Cardiac septum (tissue), 1 donor: ENCODE measurements at regions not wholly inside any gene's neighbourhood (a gene's known extent, or its start where the extent isn't known, plus 50 kb on each side); places are given as distances from the start of the nearest gene placed in this dataset.

ENCODE experiments used
- DNase-seq: peaks from one replicate; pipeline ENCODE4 v3.0.0-alpha.2; 2020; ENCODE audit warnings: low spot score
- intact Hi-C: fragments of 100-400 bp; cut with DNase I; formaldehyde crosslinking; loops from one replicate; pipeline ENCODE4 v1.14.0; 2022
- donor health status: DM: no; HTN: no; CAD: no.

DNA sequence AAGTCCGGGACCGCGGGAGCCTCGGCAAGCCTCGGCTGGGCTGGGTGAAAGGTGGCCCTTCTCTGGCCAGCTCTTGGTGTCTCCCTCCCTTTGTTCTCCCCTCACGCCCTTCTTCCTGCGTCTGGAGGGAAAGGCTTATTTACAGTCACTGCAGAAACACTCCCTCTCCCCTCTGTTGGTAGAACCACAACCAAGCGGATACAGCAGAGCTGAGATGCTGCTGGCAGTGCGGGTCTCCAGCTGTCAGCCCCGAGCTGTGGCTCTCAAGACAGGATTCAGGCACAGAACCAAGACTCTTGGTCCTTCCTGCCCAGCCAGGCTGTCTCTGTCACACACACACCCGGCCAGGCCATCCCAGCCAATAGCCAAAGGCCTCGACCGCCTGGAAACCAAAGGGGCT lies 133.3 kb downstream of the ENGASE start:
- intact Hi-C loops = no loop called here
- DNase-seq = no peak

DNA sequence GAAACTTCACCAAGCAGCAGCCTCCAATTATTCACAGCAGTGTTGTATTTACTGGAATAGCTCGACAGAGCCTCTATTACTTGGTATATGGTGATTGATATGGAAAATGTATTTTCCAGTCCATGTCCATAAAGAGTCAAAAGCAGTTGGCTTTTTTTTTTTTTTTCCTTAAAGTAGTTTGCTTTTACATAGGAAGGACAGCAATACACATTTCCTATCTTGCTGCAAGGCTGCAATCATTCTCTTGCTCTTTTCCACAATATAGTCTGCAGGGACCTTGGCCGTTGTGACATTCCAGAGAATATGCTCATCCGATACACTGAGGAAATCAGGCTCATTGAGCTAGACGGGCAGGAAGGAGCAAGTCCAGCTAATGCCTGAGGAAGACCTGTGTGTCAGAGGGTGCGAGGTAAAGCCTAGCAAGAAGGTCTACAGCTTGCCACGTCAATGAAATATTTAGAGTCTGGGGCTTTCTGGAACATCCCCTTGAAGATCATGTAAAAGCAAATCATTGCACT lies 131.1 kb downstream of the ENGASE start:
- intact Hi-C loops = no loop called here
- DNase-seq = no peak

DNA sequence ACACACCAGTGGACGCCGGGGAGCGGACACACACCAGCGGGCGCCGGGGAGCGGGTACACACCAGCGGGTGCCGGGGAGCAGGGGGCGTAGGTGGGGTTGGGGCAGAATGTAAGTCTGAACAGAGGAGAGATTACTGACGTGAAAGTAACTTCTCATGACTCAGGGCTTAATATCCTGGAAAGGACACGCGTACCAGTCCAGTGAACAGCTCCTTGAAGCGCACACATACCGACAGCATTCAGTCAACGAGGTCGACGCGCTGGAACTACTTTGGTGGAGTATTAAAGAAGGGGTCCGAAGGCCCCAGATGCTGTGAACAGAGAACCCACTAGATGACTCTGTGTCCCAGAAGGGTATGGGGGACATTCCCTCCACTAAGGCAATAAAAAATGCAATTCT lies 129.6 kb downstream of the ENGASE start:
- no peak for DNase-seq
- intact Hi-C loops = no loop called here

DNA sequence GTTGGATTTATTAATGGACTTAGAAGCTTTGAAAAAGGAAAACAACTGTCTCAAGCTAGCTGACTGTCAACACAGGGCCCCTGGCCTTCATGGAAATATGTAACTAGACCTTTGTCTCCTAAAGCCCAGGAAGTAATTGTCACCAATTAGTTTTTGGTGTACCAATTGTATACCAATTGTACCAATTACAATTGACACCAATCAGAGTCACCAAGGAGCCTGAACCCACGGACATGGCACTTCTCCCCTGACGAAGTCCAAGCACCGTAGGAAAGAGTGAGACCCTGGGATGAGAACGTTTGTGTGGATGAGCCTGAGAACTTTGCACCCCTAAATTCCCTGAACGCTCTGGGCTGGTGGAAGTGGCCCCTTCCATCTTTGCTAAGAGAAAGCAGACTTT lies 129.0 kb downstream of the ENGASE start:
- intact Hi-C loops = no loop called here
- DNase-seq = no peak

DNA sequence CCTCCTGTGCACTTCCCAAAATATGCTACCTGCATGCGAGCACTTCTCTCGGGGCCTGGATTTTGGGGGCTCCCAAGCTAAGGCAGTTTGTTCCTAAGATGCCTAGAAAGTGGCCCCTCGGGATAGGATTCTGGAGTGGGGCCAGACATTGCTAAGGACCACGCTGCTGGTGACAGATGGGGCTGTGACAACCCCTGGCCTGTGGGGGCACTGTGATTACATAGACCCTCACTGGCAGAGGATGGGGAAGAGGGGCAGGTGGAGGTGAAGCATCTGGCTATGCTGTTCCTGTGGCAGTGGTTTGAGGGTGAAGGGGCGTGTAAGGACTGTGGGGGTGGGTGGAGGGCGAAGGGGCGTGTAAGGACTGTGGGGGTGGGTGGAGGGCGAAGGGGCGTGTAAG lies 128.4 kb downstream of the ENGASE start:
- intact Hi-C loops = no loop called here
- no peak for DNase-seq

DNA sequence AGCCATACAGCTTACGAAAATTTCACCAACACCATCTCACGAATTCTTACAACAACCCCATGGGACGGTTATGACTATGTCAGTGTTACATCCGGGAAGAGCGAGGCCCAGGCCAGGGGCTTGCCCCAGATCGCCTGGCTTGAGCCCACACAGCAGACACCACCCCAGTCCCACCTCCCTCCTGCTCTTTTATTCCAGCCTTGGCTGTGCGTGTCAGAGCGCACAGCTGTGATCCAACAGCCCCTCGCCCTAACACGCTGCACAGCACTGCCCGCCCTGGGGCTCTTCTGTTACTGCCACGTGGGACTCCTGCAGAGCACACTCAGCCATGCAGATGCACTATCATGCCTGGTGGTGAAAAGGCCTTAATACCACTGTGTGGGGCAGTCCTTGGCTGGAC lies 127.9 kb downstream of the ENGASE start:
- intact Hi-C loops = no loop called here
- no peak for DNase-seq

DNA sequence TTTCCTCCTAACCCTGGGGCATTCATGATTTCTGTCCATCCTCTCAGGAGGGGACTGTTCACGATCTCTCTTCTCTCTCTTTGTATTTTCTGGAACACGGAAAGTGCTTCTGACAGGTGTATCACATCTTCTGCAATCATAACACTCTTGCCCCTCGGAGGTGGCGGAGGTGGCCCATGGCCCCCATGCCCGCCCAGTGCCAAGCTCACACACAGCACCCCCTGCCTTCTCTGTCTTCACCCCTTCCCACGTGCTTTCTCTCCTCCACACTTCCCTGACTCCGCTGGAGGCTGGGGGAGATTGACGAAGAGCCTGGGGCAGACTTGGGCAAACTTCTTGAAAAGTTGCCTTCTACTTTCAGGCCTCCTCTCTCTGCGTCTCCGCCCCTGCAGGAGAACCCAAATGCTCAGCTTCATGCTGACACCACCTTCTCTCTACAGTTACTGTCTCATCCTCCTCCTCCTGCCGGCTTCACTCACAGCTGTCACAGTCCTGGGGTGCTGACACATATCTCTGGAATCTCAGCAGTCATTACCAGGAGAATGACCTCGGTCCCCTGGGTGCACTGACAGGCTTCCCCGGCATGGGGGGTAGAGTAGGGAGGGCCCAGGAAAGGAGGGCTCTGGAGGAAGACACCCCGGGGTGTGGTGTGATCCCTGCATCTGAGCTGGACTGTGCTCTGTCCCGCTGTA lies 127.1 kb downstream of the ENGASE start:
- no peak for DNase-seq
- intact Hi-C loops = no loop called here

DNA sequence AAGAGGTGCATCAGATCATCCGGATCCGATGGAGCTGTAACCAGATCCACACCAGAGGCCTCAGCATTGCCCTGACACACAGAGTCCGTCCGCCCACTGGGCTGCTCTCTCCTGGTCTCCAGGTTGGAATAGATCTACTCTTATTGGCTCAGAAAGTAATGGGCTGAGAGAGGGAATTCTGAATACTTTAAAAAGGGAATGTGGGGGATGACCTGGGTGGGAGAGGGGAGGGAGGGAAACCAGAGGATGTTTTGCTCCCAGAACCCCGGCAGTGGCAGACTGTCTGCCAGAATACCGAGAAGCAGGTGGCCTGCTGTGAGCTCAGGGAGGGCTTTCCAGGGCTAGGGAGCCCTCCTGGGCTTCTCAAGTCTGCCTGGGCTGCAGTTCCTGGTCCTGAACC lies 126.5 kb downstream of the ENGASE start:
- intact Hi-C loops = no loop called here

DNA sequence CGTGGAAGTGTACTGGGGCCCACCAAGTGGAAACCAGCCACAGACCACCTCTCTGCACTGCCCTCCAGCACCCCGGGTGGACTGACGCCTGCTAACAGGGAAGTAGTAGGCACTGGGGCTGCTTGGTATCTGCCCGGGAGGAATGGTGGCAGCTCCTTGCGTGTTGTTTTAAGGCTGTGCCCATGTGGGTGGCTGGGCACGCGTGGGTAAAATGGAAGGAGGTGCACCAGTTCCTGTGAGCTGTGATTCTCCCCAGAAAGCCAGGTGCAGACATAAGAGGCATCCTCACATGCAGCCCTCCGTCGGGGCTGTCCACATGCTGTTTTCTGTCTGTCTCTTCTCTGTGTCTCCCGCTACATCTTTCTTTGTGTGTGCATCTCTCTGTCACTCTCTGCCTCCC lies 122.3 kb downstream of the ENGASE start:
- no peak for DNase-seq
- intact Hi-C loops = no loop called here

More for the DNA sequence above, 126.5 kb downstream of the ENGASE start:
- no peak for DNase-seq

DNA sequence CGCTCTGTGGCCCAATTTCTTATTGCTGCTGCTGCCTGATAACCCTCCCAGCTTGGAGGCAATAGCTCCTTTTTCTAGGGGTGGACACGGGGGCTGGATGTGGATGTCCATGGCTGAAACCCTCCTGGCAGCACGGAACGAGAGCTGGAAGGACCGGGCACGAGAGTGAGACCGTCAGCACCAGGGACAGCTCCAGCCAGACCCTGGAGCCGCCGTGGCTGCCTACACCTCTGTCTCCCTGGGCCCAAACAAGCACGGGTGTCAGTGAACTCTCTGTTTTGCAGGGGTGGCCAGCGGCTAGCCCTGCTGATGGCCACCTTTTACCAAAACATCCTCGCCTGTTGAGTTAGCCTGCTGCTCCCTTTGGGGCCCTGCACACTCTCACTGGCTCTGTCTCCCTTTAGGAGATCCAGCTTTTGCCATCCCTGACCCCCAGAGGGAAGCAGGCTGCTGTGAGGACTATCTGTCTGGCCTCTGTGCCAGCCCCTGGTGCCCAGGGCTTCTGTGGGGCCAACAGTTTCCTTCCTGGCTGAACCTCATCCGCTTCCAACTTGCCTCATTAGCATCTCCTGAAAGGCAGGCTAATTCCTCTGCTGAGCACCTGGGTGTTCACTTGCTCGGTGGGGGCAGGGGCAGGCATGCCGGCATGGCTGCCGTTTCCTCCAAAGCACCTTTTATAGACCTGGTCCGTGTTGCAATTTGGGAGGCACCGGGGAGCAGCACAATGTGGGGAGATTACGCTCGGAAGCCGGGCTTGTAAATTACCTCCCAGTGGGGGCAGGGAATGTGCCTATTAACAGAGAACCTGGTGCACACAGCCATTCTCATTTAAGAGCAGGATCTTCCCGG lies 118.1 kb downstream of the ENGASE start:
- intact Hi-C loops = no loop called here

DNA sequence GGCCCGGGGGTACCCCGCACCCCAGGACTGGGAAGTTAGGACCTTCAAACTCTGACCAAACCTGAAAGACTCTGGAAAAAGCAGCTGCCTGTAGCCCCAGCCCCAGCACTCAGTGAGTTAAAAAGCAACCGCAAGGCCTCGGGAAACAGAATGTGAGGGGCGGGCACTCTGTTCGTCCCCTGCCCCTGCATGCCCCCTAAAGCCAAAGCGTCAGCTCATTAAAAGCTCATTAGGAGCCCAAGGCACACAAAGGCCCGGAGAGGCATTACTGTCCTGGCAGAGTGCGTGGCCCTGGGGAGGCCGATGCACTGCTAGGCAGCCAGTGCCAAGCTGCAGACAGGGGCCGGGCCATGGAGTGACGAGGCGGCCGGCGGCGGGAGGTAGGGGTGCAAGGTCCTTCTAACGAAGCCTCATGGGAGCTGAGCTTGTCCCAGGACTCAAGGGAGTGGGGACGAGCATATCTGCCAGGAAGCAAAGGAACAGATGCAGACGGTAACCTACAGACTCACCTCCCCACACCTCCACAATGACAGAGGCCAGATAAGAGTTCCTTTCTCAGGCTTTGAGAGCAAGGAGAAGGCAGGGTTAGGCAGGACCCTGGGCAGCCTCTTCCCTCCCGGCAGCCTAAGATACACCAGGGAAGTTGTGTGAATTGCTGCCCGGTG lies 116.8 kb downstream of the ENGASE start:
- DNase-seq = no peak

More for the DNA sequence above, 118.1 kb downstream of the ENGASE start:
- DNase-seq = no peak

DNA sequence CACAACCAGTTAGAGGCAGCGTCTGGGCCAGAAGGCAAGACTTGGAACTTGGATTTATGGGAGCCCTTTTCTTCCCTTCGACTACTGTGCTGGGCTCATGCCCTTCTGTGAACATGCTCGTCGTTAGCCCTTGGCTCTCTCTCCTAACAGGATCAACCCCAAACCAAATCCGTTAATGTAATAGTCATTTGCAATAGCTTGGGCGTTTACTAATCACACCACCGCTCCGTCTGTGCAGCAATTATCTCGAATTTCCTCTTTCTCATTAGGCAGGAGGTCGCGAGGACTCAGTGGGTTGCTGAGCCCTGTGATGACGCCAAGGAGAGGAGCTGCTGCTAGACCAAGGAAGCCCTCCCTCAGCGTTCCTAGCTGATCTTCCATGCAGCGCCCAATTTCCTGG lies 114.7 kb downstream of the ENGASE start:
- no peak for DNase-seq
- intact Hi-C loops = loop anchor here (2.0 kb wide), 1 partner anchor 199 kb away; no protein-coding TSS in a partner anchor

More for the DNA sequence above, 116.8 kb downstream of the ENGASE start:
- intact Hi-C loops = no loop called here

DNA sequence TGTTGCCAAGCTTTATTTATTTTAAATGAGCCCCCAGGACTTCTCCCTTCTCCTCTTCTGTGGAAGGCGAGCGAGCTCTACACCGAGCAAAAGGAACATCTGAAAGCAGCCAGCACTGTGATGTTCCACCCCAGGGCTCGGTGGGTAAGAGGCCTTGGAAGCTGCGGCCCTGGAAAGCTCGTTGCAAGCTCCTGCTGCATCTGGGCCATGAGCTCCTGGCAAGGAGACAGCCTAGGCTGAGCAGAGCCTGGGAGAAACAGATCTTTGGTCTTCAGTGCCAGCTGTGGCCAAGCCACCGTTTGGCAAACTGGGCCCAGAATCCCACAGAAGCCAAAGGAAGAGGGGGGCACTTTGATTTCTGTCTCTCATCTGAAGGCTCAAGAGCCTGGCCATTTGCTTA lies 114.1 kb downstream of the ENGASE start:
- intact Hi-C loops = loop anchor here (2.0 kb wide), 1 partner anchor 200 kb away; no protein-coding TSS in a partner anchor
- no peak for DNase-seq

DNA sequence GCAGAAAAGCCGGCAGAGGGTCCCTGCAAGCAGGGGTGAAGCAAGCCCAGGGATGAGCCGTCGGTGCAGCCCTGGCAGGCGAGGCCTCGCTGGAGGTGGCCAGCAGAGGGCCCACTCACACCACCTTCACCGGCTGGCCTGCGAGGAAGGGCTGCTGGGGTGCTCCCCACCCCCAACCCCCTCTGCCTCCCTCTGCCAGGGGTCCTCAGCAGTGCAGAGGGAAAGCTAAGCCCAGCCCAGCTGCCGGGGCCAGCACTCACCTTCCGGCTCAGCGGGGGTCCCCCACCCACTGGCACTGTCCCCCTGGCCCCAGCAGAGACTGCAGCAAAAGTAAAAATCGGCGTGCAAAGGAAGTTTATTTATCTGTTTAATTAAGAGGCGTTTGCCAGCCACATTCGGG lies 113.4 kb downstream of the ENGASE start:
- intact Hi-C loops = loop anchor here (2.0 kb wide), 1 partner anchor 201 kb away; no protein-coding TSS in a partner anchor
- no peak for DNase-seq

DNA sequence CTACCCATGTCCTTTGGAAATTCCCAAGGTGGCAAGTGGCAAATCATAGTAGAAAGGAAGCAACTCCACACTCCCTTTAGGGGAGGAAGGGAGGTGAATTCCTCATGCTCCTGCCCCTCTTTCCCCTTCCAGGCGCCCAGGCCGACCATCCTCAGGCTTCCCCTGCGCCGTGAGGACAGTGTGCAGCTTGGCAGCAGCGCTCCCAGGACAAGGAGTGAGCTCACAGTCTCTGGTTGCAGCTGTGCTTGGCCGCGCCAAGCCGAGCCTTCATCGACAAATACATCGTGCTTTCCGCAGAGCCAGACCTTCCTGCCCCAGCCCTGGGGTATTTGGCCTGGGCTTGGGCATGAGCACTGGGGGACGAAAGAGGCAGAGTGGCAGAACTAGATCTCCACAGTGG lies 112.6 kb downstream of the ENGASE start:
- intact Hi-C loops = no loop called here
- no peak for DNase-seq

DNA sequence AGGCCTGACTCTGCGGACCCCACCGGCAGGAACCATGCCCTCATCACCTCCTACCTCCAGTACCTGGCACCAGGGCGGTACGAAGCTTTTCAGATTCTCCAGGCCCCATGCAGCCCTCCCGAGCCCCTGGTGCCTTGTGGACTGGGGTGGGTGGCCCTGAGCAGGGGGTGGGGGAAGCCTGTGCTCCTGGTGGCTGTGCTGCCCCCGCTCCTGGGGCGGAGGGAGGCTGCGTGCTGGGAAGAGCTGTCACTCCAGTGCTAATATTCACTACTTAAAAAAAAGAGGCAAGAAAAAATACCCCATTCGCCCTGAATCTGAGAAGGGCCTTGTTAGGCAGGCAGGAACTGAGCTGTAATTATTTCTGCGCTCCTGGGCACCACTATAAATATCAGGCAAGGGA lies 111.8 kb downstream of the ENGASE start:
- DNase-seq = no peak
- intact Hi-C loops = no loop called here

DNA sequence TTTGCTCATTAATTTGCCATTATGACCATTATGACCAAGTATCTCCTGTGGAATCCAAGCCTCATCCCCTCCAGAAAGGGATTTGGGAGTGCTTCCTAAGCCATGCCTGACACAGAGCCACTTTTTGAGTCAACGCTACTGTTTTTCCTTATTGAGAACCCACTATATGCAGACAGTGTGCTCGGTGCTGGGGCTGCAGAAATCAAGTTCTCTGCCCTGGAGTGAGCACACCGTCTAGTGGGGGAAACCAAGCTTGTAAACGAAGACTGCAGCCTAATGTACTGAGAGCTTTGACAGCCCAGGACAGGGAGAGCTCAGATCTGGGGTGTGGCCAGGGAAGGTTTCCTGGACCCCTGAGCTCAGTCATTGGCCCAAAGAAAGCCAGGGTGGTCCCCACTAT lies 111.0 kb downstream of the ENGASE start:
- DNase-seq = no peak
- intact Hi-C loops = no loop called here

DNA sequence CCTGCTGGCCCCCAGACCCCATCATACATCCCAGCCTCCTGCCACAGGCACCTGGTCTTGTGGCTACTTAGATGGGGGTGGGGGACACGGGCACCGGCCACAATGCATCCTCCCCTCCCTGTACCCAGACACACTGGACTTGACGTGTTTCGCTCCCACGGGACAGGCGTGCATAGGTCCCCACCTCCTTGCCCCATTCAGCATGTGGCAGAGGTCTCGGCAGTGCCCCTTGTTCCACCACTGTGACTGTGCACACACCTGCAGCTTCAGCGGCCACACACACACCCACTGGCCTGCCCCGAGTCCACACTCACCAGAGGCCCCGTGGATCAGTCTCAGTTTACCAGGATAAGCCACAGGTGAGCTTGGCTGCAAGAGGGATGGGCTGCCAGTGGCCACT lies 109.6 kb downstream of the ENGASE start:
- intact Hi-C loops = no loop called here
- DNase-seq = no peak

DNA sequence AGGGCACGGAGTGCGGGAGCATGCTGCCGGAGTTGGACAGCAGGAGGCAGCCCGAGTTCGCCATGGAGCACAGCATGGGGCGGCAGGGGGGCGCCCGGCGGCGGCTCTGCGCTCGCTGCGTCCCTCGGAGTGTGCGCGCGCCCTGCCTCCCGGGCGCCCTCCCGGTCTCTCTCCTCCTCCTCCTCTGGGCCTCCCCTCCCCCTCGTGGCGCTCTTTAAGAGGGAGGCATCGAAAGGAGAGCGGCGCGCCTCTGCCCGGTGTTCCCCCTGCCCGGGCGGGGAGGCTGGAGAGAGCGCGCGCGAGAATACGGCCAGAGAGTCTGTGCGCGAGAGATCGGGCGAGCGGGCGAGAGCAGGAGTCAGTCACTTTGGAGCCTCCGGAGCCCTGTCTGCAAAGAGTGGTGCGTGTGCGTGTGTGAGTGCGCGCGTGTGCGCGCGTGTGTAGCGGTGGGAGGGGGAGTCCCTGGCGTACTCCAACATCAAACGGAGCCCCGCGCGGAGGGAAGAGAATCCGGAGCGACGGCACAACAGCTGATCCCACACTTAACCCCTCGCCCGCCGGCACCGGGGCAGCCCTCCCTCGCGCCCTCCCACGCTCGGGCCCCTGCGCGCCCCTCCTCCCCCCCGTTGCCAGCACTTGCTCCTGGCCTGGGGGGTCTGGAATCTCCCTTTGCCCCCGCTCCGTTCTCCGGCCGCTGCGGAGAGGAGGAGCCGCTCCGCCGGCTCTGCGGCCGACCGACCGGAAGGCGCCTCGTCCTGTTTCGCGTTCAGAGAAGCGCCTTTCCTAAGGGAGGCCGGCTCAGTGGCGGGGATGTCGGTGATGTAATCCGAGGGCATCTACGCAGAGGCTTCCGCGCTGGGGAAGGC lies 108.9 kb downstream of the ENGASE start:
- intact Hi-C loops = no loop called here
- DNase-seq = no peak

DNA sequence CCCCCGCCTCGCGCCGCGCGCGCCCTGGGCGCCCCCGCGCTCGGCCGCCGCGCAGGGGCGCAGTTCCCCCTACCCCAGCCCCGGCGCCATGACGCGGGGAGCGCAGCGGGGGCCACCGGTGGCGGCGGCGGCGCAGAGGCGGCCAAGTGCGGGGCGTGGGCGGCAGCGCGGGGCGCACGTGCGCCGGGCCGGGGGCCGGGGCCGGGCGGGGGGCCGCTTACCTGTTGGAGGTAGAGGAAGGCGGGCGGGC lies 108.3 kb downstream of the ENGASE start:
- no peak for DNase-seq
- intact Hi-C loops = no loop called here
